ENCODE measurements at regions not wholly inside any gene's neighbourhood (a gene's known extent, or its start where the extent isn't known, plus 50 kb on each side); places are given as distances from the start of the nearest gene placed in this dataset.

- Histone ChIP-seq H3K4me1 (ENCODE audit: control insufficient read depth in 1 of 2, insufficient read depth in 2 of 2, low read length in 2 of 2) (no peaks in the 10 kb centered on the region), H3K79me2 (ENCODE audit: insufficient read depth, low read length) (no peaks in the 10 kb centered on the region), H3K36me3 (replicated peaks in 1 of 2; ENCODE audit: control insufficient read depth in 1 of 2, insufficient read depth in 2 of 2, low read length in 2 of 2) (no peaks in the 10 kb centered on the region), H3K27ac (ENCODE audit: low read depth in 1 of 2, low read length in 2 of 2) (no peak overlapping the region), H3K4me3 (replicated peaks in 1 of 3; ENCODE audit: low read depth in 2 of 3, low read length in 3 of 3) (no peak overlapping the region), H3K4me2 (replicated peaks; ENCODE audit: extremely low read depth, low read length, poor library complexity, severe bottlenecking) (no peak overlapping the region), H2AFZ (ENCODE audit: insufficient read depth, low read depth, low read length, poor library complexity, severe bottlenecking) (no peak overlapping the region), H3K9ac (ENCODE audit: insufficient read depth, low read length, poor library complexity, severe bottlenecking) (no peak overlapping the region), H3K9me3 (replicated peaks in 1 of 2; ENCODE audit: control insufficient read depth in 1 of 2, insufficient read depth in 1 of 2, low read length in 2 of 2) (no peaks in the 10 kb centered on the region), H4K20me1 (ENCODE audit: insufficient read depth, low read length) (no peaks in the 10 kb centered on the region), H3K27me3 (ENCODE audit: control insufficient read depth in 2 of 2, insufficient read depth in 2 of 2, low read length in 2 of 2) (no peaks in the 10 kb centered on the region)
- intact Hi-C loops (cut with micrococcal nuclease) = no loop called here
- Mint-ChIP-seq H3K27me3 (ENCODE audit: low read depth in 3 of 3) (no peaks in the 10 kb centered on the region), H3K27ac (no peak overlapping the region), H3K9me3 (peaks cover 0 to 7% (median 0%) of the 10 kb centered on the region in 7 donors), H3K36me3 (no peaks in the 10 kb centered on the region), H3K4me1 (no peaks in the 10 kb centered on the region), H3K4me3 (no peak overlapping the region)
- WGBS (ENCODE audit: insufficient coverage) = 88% methylated on average over 2 of the region's 6 CpGs
- DNase-seq = no peak
- no peak for TF ChIP-seq CTCF (IDR thresholded peaks at IDR 0.05)
Measured at GRCh38 chr5:7043797-7044196, 330.6 kb downstream of the TENT4A start.

GRCh38 chr5:7047511-7048261, 334.5 kb downstream of the TENT4A start:
- H3K4me1 ChIP-seq (ENCODE audit: control insufficient read depth in 1 of 2, insufficient read depth in 2 of 2, low read length in 2 of 2) = no peaks in the 10 kb centered on the region
- H3K36me3 ChIP-seq (replicated peaks in 1 of 2; ENCODE audit: control insufficient read depth in 1 of 2, insufficient read depth in 2 of 2, low read length in 2 of 2) = no peaks in the 10 kb centered on the region
- H4K20me1 ChIP-seq (ENCODE audit: insufficient read depth, low read length) = no peaks in the 10 kb centered on the region
- Mint-ChIP-seq H3K27ac (no peak overlapping the region), H3K4me3 (no peak overlapping the region), H3K9me3 (peaks cover 0 to 1% (median 0%) of the 10 kb centered on the region in 7 donors), H3K4me1 (no peaks in the 10 kb centered on the region), H3K36me3 (no peaks in the 10 kb centered on the region), H3K27me3 (ENCODE audit: low read depth in 3 of 3) (peaks cover 0 to 1% (median 0%) of the 10 kb centered on the region in 3 donors)
- H3K9me3 ChIP-seq (replicated peaks in 1 of 2; ENCODE audit: control insufficient read depth in 1 of 2, insufficient read depth in 1 of 2, low read length in 2 of 2) = no peaks in the 10 kb centered on the region
- H3K4me2 ChIP-seq (replicated peaks; ENCODE audit: extremely low read depth, low read length, poor library complexity, severe bottlenecking) = no peak overlapping the region
- intact Hi-C loops (cut with micrococcal nuclease) = no loop called here
- no peak overlapping the region for H3K9ac ChIP-seq (ENCODE audit: insufficient read depth, low read length, poor library complexity, severe bottlenecking)
- no peak for TF ChIP-seq CTCF (IDR thresholded peaks at IDR 0.05)
- H3K27me3 ChIP-seq (ENCODE audit: control insufficient read depth in 2 of 2, insufficient read depth in 2 of 2, low read length in 2 of 2) = no peaks in the 10 kb centered on the region
- no peak overlapping the region for H2AFZ ChIP-seq (ENCODE audit: insufficient read depth, low read depth, low read length, poor library complexity, severe bottlenecking)
- H3K4me3 ChIP-seq (replicated peaks in 1 of 3; ENCODE audit: low read depth in 2 of 3, low read length in 3 of 3) = no peak overlapping the region
- no peak overlapping the region for H3K27ac ChIP-seq (ENCODE audit: low read depth in 1 of 2, low read length in 2 of 2)
- no peak for DNase-seq
- no peaks in the 10 kb centered on the region for H3K79me2 ChIP-seq (ENCODE audit: insufficient read depth, low read length)
- WGBS (ENCODE audit: insufficient coverage) = 96% methylated on average over 5 of the region's 7 CpGs
